GM19463 (cell line): ENCODE measurements at regions not wholly inside any gene's neighbourhood (a gene's known extent, or its start where the extent isn't known, plus 50 kb on each side); places are given as distances from the start of the nearest gene placed in this dataset.
"Not testable (repeated sequence)": the region's sequence is repeated elsewhere in the genome, so short reads cannot be mapped to it uniquely, and the experiment has no call there.

Experiments
- ATAC-seq: cut with Tn5 transposase; IDR thresholded peaks from one replicate; pipeline ENCODE4 v1.9.1; 2021; ENCODE audit warnings: mild to moderate bottlenecking, moderate library complexity; ENCODE audit not compliant: unreplicated experiment

DNA sequence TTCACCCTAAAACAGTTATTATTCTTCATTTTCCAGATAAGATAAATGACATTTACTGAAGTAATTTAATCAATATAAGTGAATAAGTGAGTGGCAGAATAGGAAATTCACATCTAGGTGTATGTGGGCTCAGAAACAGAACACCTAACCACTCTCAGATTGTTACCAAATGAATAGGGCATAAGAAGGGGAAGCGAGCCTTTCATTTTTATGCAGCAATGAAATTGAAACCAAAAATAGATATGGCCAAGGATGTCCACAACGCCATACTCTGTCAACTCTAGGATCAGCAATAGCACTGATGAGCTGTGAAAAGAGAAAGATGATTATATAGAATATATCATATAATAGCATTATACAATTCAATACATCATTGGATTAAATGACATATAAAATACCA is 398.1 kb upstream of the API5 start:
- ATAC-seq: no peak

DNA sequence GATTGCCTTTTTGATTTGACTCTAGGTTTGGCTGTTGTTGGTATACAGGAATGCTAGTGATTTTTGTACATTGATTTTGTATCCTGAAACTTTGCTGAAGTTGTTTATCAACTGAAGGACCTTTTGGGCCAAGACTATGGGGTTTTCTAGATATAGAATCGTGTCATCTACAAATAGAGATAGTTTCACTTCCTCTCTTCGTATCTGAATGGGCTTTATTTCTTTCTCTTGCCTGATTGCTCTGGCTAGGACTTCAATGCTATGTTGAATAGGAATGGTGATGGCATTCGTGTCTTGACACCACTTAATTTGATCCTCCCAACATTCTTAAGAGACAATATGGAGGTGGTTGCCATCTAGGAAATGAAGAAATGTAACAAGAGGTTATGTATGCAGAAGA is 388.1 kb upstream of the API5 start:
- ATAC-seq: no peak

DNA sequence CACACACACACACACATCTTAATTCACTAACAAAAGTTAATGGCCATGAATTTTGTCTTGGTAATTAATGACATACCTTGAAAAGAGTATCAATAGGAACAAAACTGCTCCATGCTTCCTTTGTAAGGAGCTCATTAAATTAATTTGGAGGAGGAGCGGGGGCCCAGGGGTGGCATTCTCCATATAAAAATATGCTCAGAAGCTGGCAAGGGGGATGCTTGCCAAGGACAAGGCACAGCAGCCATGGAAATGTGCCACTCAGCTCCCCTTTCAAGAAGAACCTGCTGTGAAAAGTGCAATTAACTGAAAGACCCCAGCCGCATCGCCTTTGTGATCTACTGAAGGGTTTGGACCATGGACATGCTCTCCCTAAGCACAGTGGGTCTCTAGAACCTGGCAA is 385.9 kb upstream of the API5 start:
- no peak for ATAC-seq

DNA sequence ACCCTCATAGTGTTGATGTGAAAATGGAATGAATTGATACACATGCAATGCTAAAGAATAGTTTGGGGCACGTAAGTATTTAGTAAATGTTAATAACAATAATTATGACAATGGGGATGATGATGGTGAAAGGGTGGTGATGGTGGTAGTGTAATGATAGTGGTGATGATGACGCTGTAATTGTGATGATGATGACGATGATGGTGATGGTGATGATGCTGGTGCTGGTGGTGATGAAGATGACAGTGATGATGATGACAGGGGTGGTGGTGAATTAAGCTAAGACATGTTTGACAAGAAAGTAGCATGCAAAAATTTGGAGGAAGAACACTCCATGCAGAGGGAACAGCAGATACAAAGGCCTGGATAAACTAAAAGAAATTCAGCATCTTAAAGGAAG is 364.4 kb upstream of the API5 start:
- no peak for ATAC-seq

DNA sequence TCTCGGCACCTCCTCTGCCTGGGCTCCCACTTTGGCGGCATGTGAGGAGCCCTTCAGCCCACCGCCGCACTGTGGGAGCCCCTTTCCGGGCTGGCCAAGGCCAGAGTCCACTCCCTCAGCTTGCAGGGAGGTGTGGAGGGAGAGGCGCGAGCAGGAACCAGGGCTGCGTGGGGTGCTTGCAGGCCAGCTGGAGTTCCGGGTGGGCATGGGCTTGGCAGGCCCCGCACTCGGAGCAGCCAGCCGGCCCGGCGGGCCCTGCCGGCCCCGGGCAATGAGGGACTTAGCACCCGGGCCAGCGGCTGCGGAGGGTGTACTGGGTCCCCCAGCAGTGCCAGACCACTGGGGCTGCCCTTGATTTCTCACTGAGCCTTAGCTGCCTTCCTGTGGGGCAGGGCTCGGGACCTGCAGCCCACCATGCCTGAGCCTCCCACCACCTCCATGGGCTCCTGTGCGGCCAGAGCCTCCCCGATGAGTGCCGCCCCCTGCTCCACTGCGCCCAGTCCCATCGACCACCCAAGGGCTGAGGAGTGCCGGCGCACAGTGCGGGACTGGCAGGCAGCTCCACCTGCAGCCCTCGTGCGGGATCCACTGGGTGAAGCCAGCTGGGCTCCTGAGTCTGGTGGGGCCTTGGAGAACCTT is 361.9 kb upstream of the API5 start:
- not testable (repeated sequence) for ATAC-seq

DNA sequence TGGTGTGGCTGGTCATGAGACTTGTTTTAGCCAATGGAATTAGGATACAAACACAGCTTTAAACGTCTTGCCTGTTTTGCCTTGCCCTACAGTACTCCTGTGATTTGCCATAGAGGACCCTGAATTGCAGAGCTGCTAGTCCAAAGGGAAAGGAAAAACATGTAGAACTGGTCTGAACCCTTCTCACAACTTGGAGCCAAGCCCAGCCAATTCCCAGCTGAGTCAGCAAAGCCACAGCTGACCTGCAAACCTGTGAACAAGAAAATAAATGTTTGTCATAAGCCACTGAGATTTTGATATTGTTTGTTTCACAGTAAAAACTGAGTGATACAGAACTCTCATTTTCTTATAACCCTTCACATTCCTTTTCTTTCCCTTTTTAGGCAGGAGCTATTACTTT is 360.5 kb upstream of the API5 start:
- ATAC-seq: no peak

DNA sequence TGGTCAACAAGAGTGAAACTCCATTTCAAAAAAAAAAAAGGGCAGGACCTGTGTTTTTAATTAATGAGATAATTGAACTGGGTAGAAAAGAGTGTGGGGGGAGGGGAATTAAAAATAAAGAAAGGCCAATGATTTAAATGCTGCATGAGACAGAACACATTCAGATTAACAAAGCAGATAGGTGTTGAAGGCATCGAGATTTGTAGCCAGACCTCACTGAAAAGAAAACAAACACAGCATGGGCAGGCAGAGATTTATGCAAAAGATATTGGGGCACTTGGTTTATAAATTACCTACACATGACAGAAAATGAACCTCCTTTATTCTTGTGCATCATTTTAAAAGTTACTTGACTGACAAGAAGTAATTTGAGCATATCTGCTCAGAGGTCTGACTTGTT is 354.0 kb upstream of the API5 start:
- ATAC-seq: no peak

DNA sequence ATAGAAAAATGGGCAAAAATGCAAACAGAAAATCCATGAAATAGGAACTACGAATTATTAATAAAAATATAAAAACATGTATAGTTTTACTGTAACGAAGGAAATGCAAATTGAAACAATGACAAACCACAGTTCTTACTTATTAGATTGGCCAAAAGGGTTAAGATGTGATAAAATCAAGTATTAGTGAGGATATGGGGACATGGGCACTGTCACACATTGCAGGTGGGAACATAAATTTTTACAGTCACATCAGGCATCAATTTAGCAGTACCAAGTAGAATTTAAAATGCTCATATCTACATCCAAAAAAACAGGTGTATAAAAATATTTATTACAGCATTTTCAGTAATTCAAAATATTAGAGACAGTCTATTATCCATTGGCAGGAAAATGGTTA is 353.2 kb upstream of the API5 start:
- ATAC-seq: no peak

DNA sequence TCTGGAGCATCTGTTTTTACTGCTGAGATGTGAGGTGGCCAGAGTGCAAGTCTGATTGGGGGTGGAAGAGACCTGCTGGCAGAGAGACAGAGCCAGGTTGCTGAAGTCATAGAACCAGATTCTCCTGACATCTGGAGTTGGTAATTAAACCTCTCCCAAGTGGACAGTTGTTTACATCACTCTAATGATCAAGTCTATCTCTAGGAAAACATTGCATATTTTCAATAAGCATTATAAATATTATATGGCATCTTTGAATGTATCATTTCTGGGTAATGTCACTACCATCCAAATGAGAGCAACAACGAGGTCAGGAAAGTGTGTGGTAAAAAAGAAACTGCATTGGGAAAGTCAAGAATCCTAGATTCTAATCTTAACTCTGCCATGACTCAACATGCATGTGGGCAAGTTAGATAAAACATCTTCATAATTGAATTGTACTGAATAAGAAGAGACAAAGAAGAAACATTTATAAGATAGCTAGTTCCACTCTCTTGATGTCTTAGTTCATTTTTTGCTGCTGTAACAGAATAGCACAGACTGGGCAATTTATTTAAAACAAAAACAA is 351.2 kb upstream of the API5 start:
- ATAC-seq: no peak

DNA sequence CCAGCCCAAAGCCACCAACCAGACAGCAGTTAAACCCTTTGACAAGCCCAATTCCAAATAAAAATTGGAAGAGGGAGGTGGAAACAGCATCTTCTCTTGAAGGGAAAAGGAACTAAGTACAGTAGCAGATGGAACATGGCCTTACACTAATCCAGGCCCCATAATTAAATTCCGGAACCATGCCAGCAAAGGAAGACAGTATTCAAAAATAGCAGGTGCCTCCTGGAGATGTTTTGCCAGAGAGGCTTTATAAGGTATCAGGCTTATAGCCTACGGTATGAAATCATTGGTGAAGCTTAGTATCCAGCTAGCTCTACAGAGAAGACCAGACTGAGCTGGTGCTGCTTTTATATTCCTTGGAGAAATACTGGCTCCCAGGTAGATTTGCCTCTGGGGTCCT is 344.1 kb upstream of the API5 start:
- no peak for ATAC-seq

DNA sequence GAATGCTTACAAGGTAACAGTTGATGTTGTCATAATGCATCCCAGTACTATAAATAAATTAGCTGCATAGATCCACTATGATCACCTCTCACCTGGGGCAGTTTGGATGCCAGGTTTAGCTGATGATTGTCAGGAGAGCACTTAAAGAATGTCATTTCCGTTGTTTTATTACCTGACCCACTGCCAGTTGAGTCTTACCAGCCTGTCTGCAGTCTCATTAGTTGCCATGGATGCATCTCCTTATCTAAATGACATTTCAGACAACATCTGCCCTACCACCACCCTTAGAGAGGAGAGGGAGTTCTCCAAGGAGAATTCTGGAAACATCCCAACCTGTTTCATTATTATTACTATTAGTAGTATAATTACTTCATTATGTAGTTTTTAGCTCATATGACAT is 339.1 kb upstream of the API5 start:
- no peak for ATAC-seq

DNA sequence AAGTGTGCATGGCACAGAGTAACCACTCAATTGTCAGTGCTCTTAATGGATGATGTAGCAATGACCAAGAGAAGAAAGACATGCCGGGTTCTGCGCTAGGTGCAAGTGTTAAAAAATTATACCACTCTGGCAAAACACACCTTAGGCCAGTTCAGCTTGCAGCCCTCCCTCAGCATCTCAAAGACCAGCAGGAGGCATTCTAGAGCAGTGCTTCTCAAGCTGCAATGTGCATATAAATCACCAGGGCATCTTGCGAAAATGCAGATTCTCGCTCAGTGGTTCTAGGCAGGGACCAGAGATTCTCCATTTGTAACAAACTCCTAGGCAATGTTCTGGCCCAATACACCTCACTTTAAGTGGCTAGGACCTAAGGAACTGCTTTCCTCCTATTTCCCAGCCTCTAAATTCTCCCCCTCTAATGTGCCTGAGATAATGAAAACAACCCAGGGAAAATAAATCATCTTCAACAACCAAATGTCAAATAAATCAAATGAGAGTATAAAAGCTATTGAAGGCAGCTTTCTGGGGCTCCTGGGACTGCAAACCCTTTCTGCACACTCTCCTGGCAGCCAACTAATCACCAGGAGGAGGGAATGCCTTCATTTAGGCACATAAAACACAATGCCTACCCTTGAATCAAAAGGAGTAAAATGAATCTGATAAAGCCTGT is 337.2 kb upstream of the API5 start:
- no peak for ATAC-seq

DNA sequence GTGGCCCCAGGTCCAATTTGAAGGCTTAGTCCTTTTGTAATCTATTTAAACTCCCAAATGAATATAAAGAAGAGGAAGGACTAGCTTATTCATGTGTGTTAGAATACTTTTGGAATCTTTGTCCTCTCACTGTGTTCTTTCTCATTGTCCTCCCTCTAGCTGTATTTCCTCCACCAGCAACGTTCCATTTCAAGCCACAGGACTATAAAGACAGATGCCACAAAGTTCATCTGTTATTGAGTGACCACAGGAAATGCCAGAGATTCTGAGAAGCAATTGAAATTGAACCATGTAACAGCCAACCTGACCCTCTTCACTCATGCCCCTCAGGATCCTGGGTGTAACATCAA is 336.6 kb upstream of the API5 start:
- no peak for ATAC-seq

DNA sequence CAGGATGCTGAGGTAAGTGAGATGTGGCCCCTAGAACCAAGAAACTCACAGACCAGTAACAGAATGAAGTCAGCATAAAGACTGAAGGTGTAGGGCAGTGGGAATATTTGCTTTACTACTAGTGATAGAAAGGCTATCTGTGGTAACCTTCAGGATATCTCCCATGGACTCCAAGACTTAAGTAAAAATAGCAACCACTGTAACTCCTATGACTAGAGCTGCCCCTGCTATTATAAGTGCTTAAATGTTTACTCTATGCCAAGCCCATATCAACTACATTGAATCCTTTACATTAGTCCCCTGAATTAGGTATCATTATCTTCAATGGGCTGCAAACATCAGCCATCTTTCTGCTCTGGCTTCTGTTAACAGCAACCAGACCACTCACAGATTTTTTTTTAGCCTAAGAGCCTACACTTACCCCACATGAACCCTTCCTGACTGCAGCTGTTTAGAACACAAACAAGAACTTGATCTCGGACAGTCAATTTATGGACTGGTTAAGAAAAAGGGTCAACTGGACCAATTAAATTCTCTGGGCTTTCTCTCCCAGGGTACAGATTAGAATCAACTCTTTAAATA is 335.1 kb upstream of the API5 start:
- ATAC-seq: no peak

DNA sequence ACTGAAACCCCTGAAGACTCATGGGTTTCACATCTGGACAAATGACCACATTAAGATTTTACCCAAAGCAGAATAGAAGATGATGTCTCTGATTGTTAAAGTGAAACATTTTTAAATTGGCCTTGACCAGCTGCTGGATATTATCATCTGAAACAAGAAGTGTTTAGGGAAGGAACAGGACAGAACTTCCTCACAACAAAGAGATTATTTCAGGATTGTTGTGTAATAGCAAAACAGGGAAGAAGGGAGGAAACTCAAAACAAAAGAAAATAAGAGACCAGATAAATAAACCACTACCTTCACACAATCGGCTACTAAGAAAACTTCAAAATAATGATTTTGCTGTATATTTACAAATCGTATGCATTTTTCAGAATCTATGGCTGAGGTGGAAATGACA is 319.2 kb upstream of the API5 start:
- ATAC-seq: no peak

DNA sequence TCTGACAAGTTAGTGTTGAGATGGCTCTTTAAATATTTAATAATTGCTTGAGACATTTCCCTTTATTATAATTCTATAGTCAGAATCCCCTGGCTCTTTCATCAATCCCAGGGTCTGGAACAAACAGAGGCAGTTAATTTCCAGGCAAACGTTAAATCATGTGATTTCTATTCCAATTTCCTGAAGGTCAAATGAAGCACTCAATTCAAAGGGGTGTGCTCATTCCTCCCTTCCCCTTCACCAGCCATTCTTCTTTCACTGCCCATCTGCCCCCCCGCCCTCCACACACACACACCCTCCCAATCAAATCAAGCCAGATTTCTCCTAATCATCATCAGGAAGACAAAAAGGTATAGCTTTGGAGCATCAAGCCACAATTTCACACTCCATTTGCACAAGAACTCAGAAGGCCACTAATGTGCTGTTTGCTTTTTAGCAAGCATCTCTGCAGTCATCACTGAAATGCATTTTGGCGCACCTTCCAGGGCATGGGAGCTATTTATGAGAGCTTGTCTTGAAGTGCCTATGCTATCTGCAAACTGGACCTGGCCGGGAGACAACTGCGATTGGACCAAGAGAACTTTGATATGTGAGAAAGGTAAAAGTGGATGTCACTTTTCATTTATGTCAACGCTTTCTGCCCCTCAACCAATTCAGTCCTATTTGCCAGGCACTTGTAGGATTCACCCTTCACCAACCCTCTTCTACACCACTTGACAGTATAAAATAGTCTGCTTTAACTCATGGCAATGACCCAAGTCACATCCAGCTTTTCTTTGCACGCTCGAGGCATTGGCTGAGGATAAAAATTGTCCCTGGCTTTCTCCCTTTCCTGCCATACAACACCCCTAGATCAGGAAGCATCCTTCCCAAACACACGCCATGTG is 315.1 kb upstream of the API5 start:
- no peak for ATAC-seq

DNA sequence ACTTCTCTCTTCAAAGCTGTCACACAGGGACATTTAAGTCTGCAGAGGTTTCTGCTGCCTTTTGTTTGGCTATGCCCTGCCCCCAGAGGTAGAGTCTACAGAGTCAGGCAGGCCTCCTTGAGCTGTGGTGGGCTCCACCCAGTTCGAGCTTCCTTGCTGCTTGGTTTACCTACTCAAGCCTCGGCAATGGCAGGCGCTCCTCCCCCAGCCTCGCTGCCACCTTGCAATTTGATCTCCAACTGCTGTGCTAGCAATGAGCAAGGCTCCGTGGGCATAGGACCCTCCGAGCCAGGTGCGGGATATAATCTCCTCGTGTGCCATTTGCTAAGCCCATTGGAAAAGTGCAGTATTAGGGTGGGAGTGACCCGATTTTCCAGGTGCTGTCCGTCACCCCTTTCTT is 306.9 kb upstream of the API5 start:
- not testable (repeated sequence) for ATAC-seq

DNA sequence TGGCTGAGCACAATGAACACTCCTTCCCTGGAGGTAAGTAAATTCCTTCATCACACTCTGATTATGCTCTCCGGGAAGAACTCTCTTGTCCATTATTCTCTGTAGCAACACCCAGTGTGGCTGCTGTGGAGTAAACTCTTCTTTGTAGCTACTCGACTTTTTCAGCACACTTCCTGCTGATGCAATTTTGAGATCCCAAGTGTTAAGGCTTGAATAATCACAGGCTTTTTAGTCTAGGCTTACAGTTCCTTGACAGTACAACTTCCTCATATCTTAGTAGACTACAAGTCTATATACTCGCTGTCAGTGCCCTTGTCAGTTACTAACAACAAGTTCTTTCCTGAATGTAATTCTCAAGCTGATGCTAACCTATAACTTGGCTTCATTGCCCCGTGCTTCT is 301.8 kb upstream of the API5 start:
- no peak for ATAC-seq

DNA sequence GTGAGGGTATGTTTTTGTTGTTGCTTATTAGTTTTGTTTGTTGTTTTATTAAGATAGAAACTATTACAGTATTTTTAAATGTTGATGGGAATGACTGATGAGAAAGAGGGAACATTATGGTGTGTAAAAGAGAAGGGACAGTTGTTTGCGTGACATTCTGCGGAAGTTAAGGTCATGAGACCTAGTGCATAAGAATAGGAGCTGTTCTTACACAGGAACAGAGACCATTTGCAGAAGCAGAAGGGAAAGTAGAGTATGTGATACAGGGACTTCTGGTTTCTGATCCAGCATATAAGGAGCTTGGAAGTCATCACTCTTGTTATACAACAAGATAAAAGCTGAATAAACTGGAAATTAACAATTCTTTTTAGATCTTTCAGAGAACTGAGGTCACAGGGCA is 299.2 kb upstream of the API5 start:
- ATAC-seq: no peak

DNA sequence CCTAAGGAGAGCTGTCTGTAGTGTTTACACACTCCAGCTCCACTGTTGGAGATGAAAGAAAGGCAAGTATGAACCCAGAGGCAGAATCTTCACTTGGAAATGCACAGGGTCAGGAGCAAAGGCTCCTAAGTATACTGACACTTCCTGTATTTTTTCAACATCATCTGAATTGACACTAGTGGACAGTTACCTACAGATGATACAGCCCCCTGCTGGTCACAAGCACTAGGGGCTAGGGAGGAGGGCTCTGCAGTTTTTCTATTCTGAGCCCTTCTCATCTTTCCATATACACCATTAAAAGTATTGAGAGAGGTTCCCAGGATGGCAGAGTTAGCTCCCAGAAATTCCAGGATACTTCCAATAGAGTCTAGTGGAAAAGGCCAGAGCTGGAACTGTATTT is 290.3 kb upstream of the API5 start:
- peak; percentile 84 for ATAC-seq

DNA sequence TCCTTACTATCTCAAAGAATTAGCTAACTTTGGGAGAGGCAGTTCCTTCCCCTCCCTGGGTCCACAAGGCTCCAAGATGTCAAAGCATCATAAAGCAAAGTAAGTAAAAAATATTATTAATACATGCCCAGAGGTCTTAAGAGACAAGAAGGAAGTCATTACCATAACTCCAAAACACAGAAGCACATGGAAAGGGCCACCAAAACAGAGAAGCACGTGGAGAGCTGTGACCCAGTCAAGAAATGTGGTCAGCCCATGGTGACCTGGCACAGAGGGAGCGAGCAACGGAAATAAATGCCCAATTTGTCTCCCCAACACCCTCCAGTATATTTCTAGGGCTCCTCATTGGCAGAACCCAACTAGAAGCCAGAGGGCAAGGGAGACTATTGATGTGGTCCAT is 277.5 kb upstream of the API5 start:
- no peak for ATAC-seq

DNA sequence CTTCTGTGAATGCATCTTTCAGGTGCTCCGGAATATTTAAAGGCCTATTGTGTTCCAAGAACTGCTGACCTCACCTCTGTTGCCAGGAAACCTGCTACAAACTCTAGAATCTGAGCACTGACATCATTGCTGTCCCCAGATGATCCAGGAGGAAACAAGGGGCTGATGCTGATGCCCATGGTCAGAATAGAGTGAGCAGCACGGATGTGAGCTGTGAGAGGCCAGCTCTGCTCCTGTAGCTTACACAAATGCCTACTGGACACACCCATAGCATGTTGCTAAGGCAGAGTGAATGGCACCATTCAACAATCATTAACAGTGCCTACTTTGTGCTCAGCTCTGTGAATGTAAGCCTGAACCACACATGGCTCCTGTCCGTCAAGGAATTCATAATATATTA is 276.7 kb upstream of the API5 start:
- ATAC-seq: no peak
